NCI-H748 (cell line): ENCODE measurements at regions not wholly inside any gene's neighbourhood (a gene's known extent, or its start where the extent isn't known, plus 50 kb on each side); places are given as distances from the start of the nearest gene placed in this dataset.

ENCODE experiments used
- DNase-seq: peaks from one replicate; lab custom pipeline; 2025; ENCODE audit not compliant: unreplicated experiment; lab: John Stamatoyannopoulos, UW

- DNase-seq, result no peak
Measured at GRCh38 chr11:81071606-81072005, 1630.8 kb upstream of the TENM4 start.

- no peak for DNase-seq
Measured at GRCh38 chr11:81070948-81071347, 1630.1 kb upstream of the TENM4 start.

GRCh38 chr11:81059356-81059755 is 1618.5 kb upstream of the TENM4 start:
- no peak for DNase-seq

- DNase-seq, result no peak
Measured at GRCh38 chr11:81052344-81053158, 1611.7 kb upstream of the TENM4 start.

- DNase-seq, result no peak
Measured at GRCh38 chr11:81039916-81040524, 1599.2 kb upstream of the TENM4 start.

- no peak for DNase-seq
Measured at GRCh38 chr11:81036168-81036870, 1595.5 kb upstream of the TENM4 start.

GRCh38 chr11:81033779-81034540 is 1593.1 kb upstream of the TENM4 start:
- DNase-seq, result peak; percentile 15

- no peak for DNase-seq
Measured at GRCh38 chr11:81032906-81033305, 1592.1 kb upstream of the TENM4 start.

GRCh38 chr11:81030186-81030585 is 1589.4 kb upstream of the TENM4 start:
- no peak for DNase-seq

GRCh38 chr11:81026032-81026431 is 1585.2 kb upstream of the TENM4 start:
- peak; percentile 36 for DNase-seq

GRCh38 chr11:81022057-81022456 is 1581.2 kb upstream of the TENM4 start:
- DNase-seq, result no peak

- no peak for DNase-seq
Measured at GRCh38 chr11:81010631-81011030, 1569.8 kb upstream of the TENM4 start.

- DNase-seq, result peak; percentile 3
Measured at GRCh38 chr11:81007046-81007445, 1566.2 kb upstream of the TENM4 start.

- no peak for DNase-seq
Measured at GRCh38 chr11:81005595-81005994, 1564.8 kb upstream of the TENM4 start.

GRCh38 chr11:81004576-81004975 is 1563.7 kb upstream of the TENM4 start:
- no peak for DNase-seq

GRCh38 chr11:81002374-81002773 is 1561.5 kb upstream of the TENM4 start:
- DNase-seq, result no peak

GRCh38 chr11:81000735-81001134 is 1559.9 kb upstream of the TENM4 start:
- no peak for DNase-seq

GRCh38 chr11:81000334-81000733 is 1559.5 kb upstream of the TENM4 start:
- no peak for DNase-seq

GRCh38 chr11:80995523-80995922 is 1554.7 kb upstream of the TENM4 start:
- no peak for DNase-seq

- DNase-seq, result no peak
Measured at GRCh38 chr11:80993536-80993935, 1552.7 kb upstream of the TENM4 start.

- no peak for DNase-seq
Measured at GRCh38 chr11:80990885-80991284, 1550.1 kb upstream of the TENM4 start.
